ENCODE measurements at regions not wholly inside any gene's neighbourhood (a gene's known extent, or its start where the extent isn't known, plus 50 kb on each side); places are given as distances from the start of the nearest gene placed in this dataset.

- TF ChIP-seq CTCF (IDR thresholded peaks at IDR 0.05), result no peak
- no peak for TF ChIP-seq EP300 (IDR thresholded peaks at IDR 0.05)
Measured at GRCh38 chr5:123785162-123786071, 273.4 kb downstream of the CSNK1G3 start.

Measured in stomach (tissue), 4 donors.